Liver (tissue), 8 donors: ENCODE measurements at regions not wholly inside any gene's neighbourhood (a gene's known extent, or its start where the extent isn't known, plus 50 kb on each side); places are given as distances from the start of the nearest gene placed in this dataset.

ENCODE experiments used
- DNase-seq: peaks from one replicate; pipeline ENCODE4 v3.0.0-alpha.2; 2017; ENCODE audit warnings: low spot score
- H3K27ac ChIP-seq, 2 donors: one replicate each; pipeline ENCODE4 v1.7.0; 2013; ENCODE audit warnings: inconsistent platforms in 2 of 2, low read length in 2 of 2, control low read depth in 1 of 2, low read depth in 1 of 2, mild to moderate bottlenecking in 1 of 2
- H3K27me3 ChIP-seq, 4 donors: one replicate each; pipeline versions ENCODE4 v1.6.1 to v1.7.0; 2013; ENCODE audit warnings: low read length in 3 of 4, inconsistent platforms in 1 of 4, mild to moderate bottlenecking in 1 of 4, moderate library complexity in 1 of 4; ENCODE audit not compliant: control insufficient read depth in 4 of 4, insufficient read depth in 4 of 4
- H3K36me3 ChIP-seq, 4 donors: one replicate each; pipeline versions ENCODE4 v1.6.1 to v1.7.0; 2013; ENCODE audit warnings: low read length in 3 of 4, mild to moderate bottlenecking in 3 of 4, low read depth in 1 of 4, moderate library complexity in 1 of 4; ENCODE audit not compliant: control insufficient read depth in 4 of 4, insufficient read depth in 3 of 4
- H3K4me1 ChIP-seq, 4 donors: one replicate each; pipeline versions ENCODE4 v1.6.1 to v1.7.0; 2013; ENCODE audit warnings: low read length in 3 of 4, mild to moderate bottlenecking in 3 of 4, moderate library complexity in 1 of 4; ENCODE audit not compliant: control insufficient read depth in 4 of 4, insufficient read depth in 4 of 4
- H3K4me3 ChIP-seq, 3 donors: one replicate each; pipeline versions ENCODE4 v1.6.1 to v1.7.0; 2013; ENCODE audit warnings: low read length in 3 of 3, control low read depth in 1 of 3, low read depth in 1 of 3, mild to moderate bottlenecking in 1 of 3
- H3K9ac ChIP-seq, 2 donors: one replicate each; pipeline ENCODE4 v1.7.0; 2013; ENCODE audit warnings: low read length in 2 of 2, mild to moderate bottlenecking in 2 of 2, moderate library complexity in 2 of 2, control low read depth in 1 of 2, low read depth in 1 of 2
- H3K9me3 ChIP-seq, 4 donors: one replicate each; pipeline versions ENCODE4 v1.6.1 to v1.7.0; 2013; ENCODE audit warnings: low read length in 3 of 4; ENCODE audit not compliant: control insufficient read depth in 4 of 4
- ATF3 ChIP-seq: IDR thresholded peaks from 2 replicates; pipeline ENCODE4 v1.6.1; 2016; ENCODE audit warnings: antibody characterized with exemption
- CTCF ChIP-seq: fragments of 150-350 bp; IDR thresholded peaks from 2 replicates; pipeline ENCODE4 v1.5.1; 2017; ENCODE audit warnings: improper control_type of control experiment, low read depth, low read length; ENCODE audit not compliant: missing input control
- FOXA1 ChIP-seq: IDR thresholded peaks from 2 replicates; pipeline ENCODE4 v1.6.1; 2016; ENCODE audit warnings: antibody characterized with exemption
- HNF4A ChIP-seq, 2 donors: conservative IDR thresholded peaks; 2 replicates each; pipeline ENCODE4 v1.6.1; 2016; ENCODE audit warnings: antibody characterized with exemption in 2 of 2, mild to moderate bottlenecking in 2 of 2
- HNF4G ChIP-seq: IDR thresholded peaks from 2 replicates; pipeline ENCODE4 v1.6.1; 2016; ENCODE audit warnings: antibody characterized with exemption
- JUND ChIP-seq, 2 donors: IDR thresholded peaks; 2 replicates each; pipeline ENCODE4 v1.6.1; 2016; ENCODE audit warnings: antibody characterized with exemption in 2 of 2
- MAX ChIP-seq: IDR thresholded peaks from 2 replicates; pipeline ENCODE4 v1.6.1; 2016; ENCODE audit warnings: antibody characterized with exemption
- NR2F2 ChIP-seq: IDR thresholded peaks from 2 replicates; pipeline ENCODE4 v1.6.1; 2016; ENCODE audit warnings: antibody characterized with exemption
- RAD21 ChIP-seq, 2 donors: IDR thresholded peaks; 2 replicates each; pipeline ENCODE4 v1.6.1; 2016; ENCODE audit warnings: antibody characterized with exemption in 2 of 2, mild to moderate bottlenecking in 2 of 2
- SP1 ChIP-seq: IDR thresholded peaks from 2 replicates; pipeline ENCODE4 v1.6.1; 2018; ENCODE audit warnings: antibody characterized with exemption, mild to moderate bottlenecking
- TAF1 ChIP-seq: conservative IDR thresholded peaks from 2 replicates; pipeline ENCODE4 v1.6.1; 2016; ENCODE audit warnings: antibody characterized with exemption, mild to moderate bottlenecking
- YY1 ChIP-seq: IDR thresholded peaks from 2 replicates; pipeline ENCODE4 v1.6.1; 2016; ENCODE audit warnings: antibody characterized with exemption, mild to moderate bottlenecking
- ZBTB33 ChIP-seq: IDR thresholded peaks from 2 replicates; pipeline ENCODE4 v1.6.1; 2016; ENCODE audit warnings: antibody characterized with exemption
- WGBS: extraction: QIAGEN DNeasy Blood & Tissue Kit; methylation state at CpG from one replicate; pipeline ENCODE4 v1.1.7; 2013; 5-methylcytosine and 5-hydroxymethylcytosine counted together
- donor health status: healthy.
- donor health status: healthy.
- donor health status: healthy.
- donor health status: healthy.
- donor health status: healthy.

- no peaks in the 10 kb centered on the region for H3K4me1 ChIP-seq
- no peak for TF ChIP-seq FOXA1
- no peak for TF ChIP-seq NR2F2
- no peak for TF ChIP-seq CTCF
- TF ChIP-seq HNF4A (conservative IDR thresholded peaks at IDR 0.05) = no peak
- no peak for TF ChIP-seq YY1
- TF ChIP-seq JUND (IDR thresholded peaks at IDR 0.05) = no peak
- no peak for TF ChIP-seq ZBTB33
- no peak for TF ChIP-seq TAF1
- no peak overlapping the region for H3K4me3 ChIP-seq
- DNase-seq = no peak
- H3K36me3 ChIP-seq = no peaks in the 10 kb centered on the region
- H3K9ac ChIP-seq = no peak overlapping the region
- no peaks in the 10 kb centered on the region for H3K9me3 ChIP-seq
- H3K27ac ChIP-seq = no peak overlapping the region
- 43% methylated on average over 29 of the region's 29 CpGs for WGBS
- H3K27me3 ChIP-seq = peaks cover 3 to 10% (median 9%) of the 10 kb centered on the region in 4 donors
These were observed 299.5 kb downstream of the IRF8 start for GRCh38 chr16:86198206-86199118.

- no peak for TF ChIP-seq TAF1
- no peak for TF ChIP-seq FOXA1
- no peak for TF ChIP-seq HNF4G
- TF ChIP-seq ATF3 = no peak
- no peak for TF ChIP-seq CTCF
- no peak for TF ChIP-seq RAD21 (IDR thresholded peaks at IDR 0.05)
- no peak for TF ChIP-seq SP1
- no peak for TF ChIP-seq HNF4A (conservative IDR thresholded peaks at IDR 0.05)
- no peak for TF ChIP-seq MAX
- TF ChIP-seq ZBTB33 = no peak
- no peak overlapping the region for H3K4me3 ChIP-seq
- no peak for DNase-seq
- no peaks in the 10 kb centered on the region for H3K4me1 ChIP-seq
- no peaks in the 10 kb centered on the region for H3K9me3 ChIP-seq
- H3K9ac ChIP-seq = no peak overlapping the region
- peaks cover 2 to 10% (median 9%) of the 10 kb centered on the region in 4 donors for H3K27me3 ChIP-seq
- no peak overlapping the region for H3K27ac ChIP-seq
- WGBS = 42% methylated on average over 7 of the region's 7 CpGs
- H3K36me3 ChIP-seq = no peaks in the 10 kb centered on the region
These were observed 300.2 kb downstream of the IRF8 start for GRCh38 chr16:86199182-86199581.
